H1 (cell line): ENCODE measurements at regions not wholly inside any gene's neighbourhood (a gene's known extent, or its start where the extent isn't known, plus 50 kb on each side); places are given as distances from the start of the nearest gene placed in this dataset.

Source experiments
- CTCF ChIA-PET: fragments of 300-600 bp; sonication (Branson Sonifier 250); formaldehyde crosslinking; loops from one replicate; lab custom pipeline; 2021; ENCODE audit not compliant: partially characterized antibody; lab: Charles Lee
- POLR2A ChIA-PET: fragments of 300-600 bp; sonication (Branson Sonifier 250); formaldehyde crosslinking; loops from one replicate; lab custom pipeline; 2021; ENCODE audit warnings: inconsistent platforms; ENCODE audit not compliant: partially characterized antibody; lab: Charles Lee
- DNase-seq, 2 experiments: peaks; one replicate each; pipeline versions ENCODE4 v3.0.0 to v3.0.0-alpha.2; 2010 to 2022; ENCODE audit warnings: low spot score in 2 of 2, low read depth in 1 of 2, mixed read lengths in 1 of 2
- FAIRE-seq: peaks from 2 replicates; lab custom pipeline; 2011; peaks lifted over from hg19 to GRCh38; lab: Jason Lieb, UNC
- H2AFZ ChIP-seq: 2 replicates; pipeline ENCODE4 v1.8.1; 2012; ENCODE audit warnings: low read length, inconsistent platforms
- H2AK5ac ChIP-seq: 2 replicates; pipeline ENCODE4 v1.6.1; 2013; ENCODE audit warnings: low read depth, low read length
- H2BK120ac ChIP-seq: replicated peaks from 2 replicates; pipeline ENCODE3; 2013; ENCODE audit warnings: low read depth, low read length, inconsistent platforms
- H2BK12ac ChIP-seq: 2 replicates; pipeline ENCODE4 v1.6.1; 2013; ENCODE audit warnings: low read depth, low read length
- H2BK15ac ChIP-seq: 2 replicates; pipeline ENCODE4 v1.6.1; 2013; ENCODE audit warnings: low read length
- H2BK20ac ChIP-seq: 2 replicates; pipeline ENCODE4 v1.6.1; 2013; ENCODE audit warnings: low read length
- H2BK5ac ChIP-seq: 2 replicates; pipeline ENCODE4 v1.6.1; 2013; ENCODE audit warnings: low read depth, low read length
- H3K14ac ChIP-seq: 2 replicates; pipeline ENCODE4 v1.6.1; 2013; ENCODE audit warnings: inconsistent platforms; ENCODE audit not compliant: insufficient read length
- H3K18ac ChIP-seq: 2 replicates; pipeline ENCODE4 v1.6.1; 2013; ENCODE audit warnings: low read length; ENCODE audit errors: extremely low read depth
- H3K23ac ChIP-seq: 2 replicates; pipeline ENCODE4 v1.6.1; 2013; ENCODE audit warnings: inconsistent platforms; ENCODE audit not compliant: insufficient read length
- H3K23me2 ChIP-seq: 2 replicates; pipeline ENCODE4 v1.6.1; 2013; ENCODE audit warnings: low read depth, low read length
- H3K27ac ChIP-seq: 2 replicates; pipeline ENCODE4 v1.6.1; 2011; ENCODE audit warnings: low read depth, low read length, inconsistent platforms
- H3K27me3 ChIP-seq, 4 experiments: replicated peaks in 1 of 4; 1 replicate in 1 of 4; 2 replicates in 3 of 4; pipeline versions ENCODE4 v1.6.1 to v1.8.1; 2011 to 2013; ENCODE audit warnings: low read length in 3 of 4, mild to moderate bottlenecking in 3 of 4, inconsistent platforms in 2 of 4, mixed read lengths in 2 of 4, moderate library complexity in 1 of 4; ENCODE audit not compliant: control insufficient read depth in 3 of 4, insufficient read depth in 3 of 4; ENCODE audit errors: extremely low read depth in 1 of 4
- H3K36me3 ChIP-seq, 4 experiments: 2 replicates each; pipeline versions ENCODE4 v1.6.1 to v1.8.1; 2011 to 2013; ENCODE audit warnings: mild to moderate bottlenecking in 4 of 4, low read length in 3 of 4, moderate library complexity in 2 of 4, control low read depth in 1 of 4, inconsistent platforms in 1 of 4; ENCODE audit not compliant: insufficient read depth in 4 of 4, control insufficient read depth in 2 of 4
- H3K4ac ChIP-seq: replicated peaks from 2 replicates; pipeline ENCODE3; 2013; ENCODE audit warnings: low read length, low read depth, mixed read lengths, inconsistent platforms; ENCODE audit not compliant: insufficient read length
- H3K4me1 ChIP-seq, 4 experiments: replicated peaks in 1 of 4; 1 replicate in 1 of 4; 2 replicates in 3 of 4; pipeline versions ENCODE4 v1.6.1 to v1.8.1; 2011 to 2013; ENCODE audit warnings: low read length in 3 of 4, inconsistent platforms in 2 of 4, mixed read lengths in 1 of 4; ENCODE audit not compliant: insufficient read depth in 4 of 4, control insufficient read depth in 3 of 4
- H3K4me2 ChIP-seq, 2 experiments: 2 replicates each; pipeline versions ENCODE4 v1.6.1 to v1.8.1; 2011 to 2013; ENCODE audit warnings: low read depth in 2 of 2, low read length in 2 of 2, control low read depth in 1 of 2, inconsistent platforms in 1 of 2, mild to moderate bottlenecking in 1 of 2; ENCODE audit not compliant: insufficient read depth in 1 of 2
- H3K4me3 ChIP-seq, 4 experiments: fragments of 200-600, 300-600 bp in 1 of 4; sonication (generic), shearing (Covaris generic), sonication (Bioruptor Twin) in 1 of 4; 2 replicates each; pipeline versions ENCODE4 v1.5.1 to v1.8.1; 2011 to 2016; ENCODE audit warnings: low read length in 4 of 4, low read depth in 3 of 4, control low read depth in 2 of 4, inconsistent platforms in 2 of 4, mild to moderate bottlenecking in 2 of 4, mixed read lengths in 1 of 4, moderate library complexity in 1 of 4; ENCODE audit not compliant: insufficient read depth in 2 of 4; ENCODE audit errors: extremely low read depth in 1 of 4
- H3K56ac ChIP-seq: replicated peaks from 2 replicates; pipeline ENCODE3; 2013; ENCODE audit warnings: low read depth, mild to moderate bottlenecking, mixed read lengths, low read length, inconsistent platforms; ENCODE audit not compliant: insufficient read length
- H3K79me1 ChIP-seq: 2 replicates; pipeline ENCODE4 v1.6.1; 2013; ENCODE audit warnings: low read depth, low read length, control low read depth
- H3K79me2 ChIP-seq, 2 experiments: 2 replicates each; pipeline versions ENCODE4 v1.6.1 to v1.8.1; 2012 to 2013; ENCODE audit warnings: low read length in 2 of 2, mild to moderate bottlenecking in 2 of 2, inconsistent platforms in 1 of 2; ENCODE audit not compliant: insufficient read depth in 2 of 2, control insufficient read depth in 1 of 2
- H3K9ac ChIP-seq, 4 experiments: replicated peaks in 1 of 4; 1 replicate in 1 of 4; 2 replicates in 3 of 4; pipeline versions ENCODE4 v1.6.1 to v1.8.1; 2011 to 2013; ENCODE audit warnings: low read depth in 3 of 4, low read length in 3 of 4, control low read depth in 2 of 4, mild to moderate bottlenecking in 2 of 4, moderate library complexity in 2 of 4, inconsistent platforms in 1 of 4; ENCODE audit errors: extremely low read depth in 1 of 4
- H3K9me3 ChIP-seq, 2 experiments: 2 replicates each; pipeline versions ENCODE4 v1.6.1 to v1.8.1; 2012 to 2013; ENCODE audit warnings: mild to moderate bottlenecking in 2 of 2, moderate library complexity in 2 of 2, control low read depth in 1 of 2, inconsistent platforms in 1 of 2, low read depth in 1 of 2, low read length in 1 of 2, mixed read lengths in 1 of 2; ENCODE audit not compliant: insufficient read depth in 2 of 2
- H4K20me1 ChIP-seq, 2 experiments: replicated peaks in 1 of 2; 2 replicates each; pipeline versions ENCODE3 to v1.8.1; 2011 to 2013; ENCODE audit warnings: inconsistent platforms in 2 of 2, low read length in 2 of 2, mild to moderate bottlenecking in 1 of 2; ENCODE audit not compliant: insufficient read depth in 2 of 2, control insufficient read depth in 1 of 2
- H4K5ac ChIP-seq: 2 replicates; pipeline ENCODE4 v1.6.1; 2013; ENCODE audit warnings: low read length, low read depth, mixed read lengths, inconsistent platforms; ENCODE audit not compliant: insufficient read length
- H4K8ac ChIP-seq: 2 replicates; pipeline ENCODE4 v1.8.0; 2013; ENCODE audit warnings: mild to moderate bottlenecking, moderate library complexity, low read length, inconsistent platforms; ENCODE audit not compliant: insufficient read depth; ENCODE audit errors: extremely low read depth
- H4K91ac ChIP-seq: replicated peaks from 2 replicates; pipeline ENCODE3; 2013; ENCODE audit warnings: low read length, mixed read lengths, inconsistent platforms; ENCODE audit not compliant: insufficient read length
- ASH2L ChIP-seq: fragments of 200-600, 300-600 bp; sonication (generic); IDR thresholded peaks from one replicate; pipeline ENCODE4 v1.7.1; 2017; ENCODE audit warnings: low read length
- TEAD4 ChIP-seq: IDR thresholded peaks from 2 replicates; pipeline ENCODE4 v1.6.1; 2012; ENCODE audit warnings: low read depth, low read length, inconsistent platforms, mixed read lengths

DNA sequence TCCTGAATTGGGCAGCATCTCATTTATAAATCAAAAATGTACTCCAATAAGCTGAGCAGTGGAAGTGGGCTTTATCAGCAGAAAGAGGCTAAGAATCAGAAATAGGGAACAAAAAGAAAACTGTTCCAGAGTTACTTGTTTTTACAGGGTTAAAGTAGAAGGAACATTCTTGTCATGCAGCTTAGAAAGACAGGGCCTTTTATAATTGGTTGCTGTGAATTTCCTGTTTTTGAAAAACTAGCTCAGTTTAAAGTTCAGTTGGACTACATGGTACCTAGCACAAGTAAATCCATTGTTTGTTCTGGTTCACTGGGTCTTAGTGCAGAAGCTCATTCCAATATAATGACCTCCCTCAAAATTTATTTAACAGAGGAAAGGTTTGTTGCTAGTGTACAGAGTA lies 200.8 kb downstream of the GRIA2 start:
- Histone ChIP-seq H4K5ac (no peak overlapping the region), H3K9me3 (0 out of 4 replicates have a peak, but pooled peaks cover 0 to 2% of the 10 kb centered on the region in 2 experiments), H3K79me2 (no peaks in the 10 kb centered on the region), H4K8ac (no peak overlapping the region), H3K27ac (no peak overlapping the region), H4K91ac (no peak overlapping the region), H3K23ac (no peak overlapping the region), H2BK120ac (no peak overlapping the region), H3K14ac (no peak overlapping the region), H3K4ac (no peak overlapping the region), H3K4me1 (no peaks in the 10 kb centered on the region), H3K23me2 (no peaks in the 10 kb centered on the region), H4K20me1 (no peaks in the 10 kb centered on the region), H3K18ac (no peak overlapping the region), H3K27me3 (no peaks in the 10 kb centered on the region), H3K36me3 (no peaks in the 10 kb centered on the region), H2BK15ac (no peak overlapping the region), H2BK20ac (no peak overlapping the region), H2BK12ac (no peak overlapping the region), H3K9ac (no peak overlapping the region), H3K4me2 (no peak overlapping the region), H3K79me1 (no peaks in the 10 kb centered on the region), H2BK5ac (no peak overlapping the region), H2AK5ac (no peak overlapping the region), H3K4me3 (no peak overlapping the region), H2AFZ (peak overlapping the region; percentile 5; the same call in 1 of the 2 replicates), H3K56ac (no peak overlapping the region)
- POLR2A ChIA-PET, result no interaction called here
- no peak for DNase-seq
- no peak for FAIRE-seq
- CTCF ChIA-PET, result interaction anchor here (0.6 to 0.9 kb wide), 2 partner anchors 568 to 1600 kb away, joined by 3 read pairs; no protein-coding TSS in a partner anchor
- TF ChIP-seq TEAD4, result no peak
- no peak for TF ChIP-seq ASH2L
